NCI-H2171 treated with DMSO at 0.1 percent for 48 hours (cell line): ENCODE measurements at regions not wholly inside any gene's neighbourhood (a gene's known extent, or its start where the extent isn't known, plus 50 kb on each side); places are given as distances from the start of the nearest gene placed in this dataset.
A peak's percentile ranks its signal among the peaks of the same experiment; 100 is the strongest.
"Not testable (repeated sequence)": the region's sequence is repeated elsewhere in the genome, so short reads cannot be mapped to it uniquely, and the experiment has no call there.

Source experiments
- DNase-seq: peaks from one replicate; lab custom pipeline; 2025; lab: John Stamatoyannopoulos, UW

- no peak for DNase-seq
Measured at GRCh38 chr4:56142088-56142487, 193.3 kb downstream of the CEP135 start.

GRCh38 chr4:56139241-56139827 is 190.6 kb downstream of the CEP135 start:
- DNase-seq = no peak

- DNase-seq = not testable (repeated sequence)
Measured at GRCh38 chr4:56134834-56135233, 186.1 kb downstream of the CEP135 start.

GRCh38 chr4:56134266-56134665 is 185.5 kb downstream of the CEP135 start:
- no peak for DNase-seq

GRCh38 chr4:56132835-56133234 is 184.1 kb downstream of the CEP135 start:
- no peak for DNase-seq

- not testable (repeated sequence) for DNase-seq
Measured at GRCh38 chr4:56132188-56132587, 183.4 kb downstream of the CEP135 start.

GRCh38 chr4:56130606-56131155 is 181.9 kb downstream of the CEP135 start:
- DNase-seq = no peak

GRCh38 chr4:56129431-56129861 is 180.7 kb downstream of the CEP135 start:
- no peak for DNase-seq

GRCh38 chr4:56128213-56128612 is 179.5 kb downstream of the CEP135 start:
- no peak for DNase-seq

- no peak for DNase-seq
Measured at GRCh38 chr4:56127716-56128115, 179.0 kb downstream of the CEP135 start.

- no peak for DNase-seq
Measured at GRCh38 chr4:56123547-56123946, 174.8 kb downstream of the CEP135 start.

GRCh38 chr4:56123051-56123450 is 174.3 kb downstream of the CEP135 start:
- no peak for DNase-seq

GRCh38 chr4:56118845-56119244 is 170.1 kb downstream of the CEP135 start:
- DNase-seq = no peak

- DNase-seq = no peak
Measured at GRCh38 chr4:56118055-56118454, 169.3 kb downstream of the CEP135 start.

GRCh38 chr4:56115898-56116297 is 167.2 kb downstream of the CEP135 start:
- DNase-seq = no peak

- DNase-seq = no peak
Measured at GRCh38 chr4:56112377-56112776, 163.6 kb downstream of the CEP135 start.

GRCh38 chr4:56106180-56107147 is 157.7 kb downstream of the CEP135 start:
- DNase-seq = peak; percentile 10

GRCh38 chr4:56104188-56104587 is 155.4 kb downstream of the CEP135 start:
- DNase-seq = no peak

- peak; percentile 27 for DNase-seq
Measured at GRCh38 chr4:56102601-56103000, 153.9 kb downstream of the CEP135 start.

- DNase-seq = no peak
Measured at GRCh38 chr4:56099378-56099786, 150.6 kb downstream of the CEP135 start.

- DNase-seq = no peak
Measured at GRCh38 chr4:56093576-56093975, 144.8 kb downstream of the CEP135 start.

- no peak for DNase-seq
Measured at GRCh38 chr4:56092540-56092939, 143.8 kb downstream of the CEP135 start.

- DNase-seq = no peak
Measured at GRCh38 chr4:56086561-56086960, 137.8 kb downstream of the CEP135 start.
